Smooth muscle cell (in vitro differentiated cells): ENCODE measurements at regions not wholly inside any gene's neighbourhood (a gene's known extent, or its start where the extent isn't known, plus 50 kb on each side); places are given as distances from the start of the nearest gene placed in this dataset.

Experiments
- DNase-seq: peaks from one replicate; lab custom pipeline; 2025; ENCODE audit not compliant: unreplicated experiment; lab: John Stamatoyannopoulos, UW
- H2AFZ ChIP-seq: fragments of 200-600 bp; sonication (generic); 2 replicates; pipeline ENCODE4 v1.6.0; 2016; ENCODE audit warnings: antibody characterized with exemption, low read depth, mild to moderate bottlenecking
- H3F3A ChIP-seq: fragments of 200-600 bp; sonication (generic); 2 replicates; pipeline ENCODE4 v1.6.0; 2017; ENCODE audit warnings: antibody characterized with exemption, low read depth
- H3K27ac ChIP-seq: fragments of 200-600 bp; sonication (generic); 2 replicates; pipeline ENCODE4 v1.5.1; 2016; ENCODE audit warnings: low read depth, mild to moderate bottlenecking
- H3K27me3 ChIP-seq: fragments of 200-600 bp; sonication (generic); 2 replicates; pipeline ENCODE4 v1.6.1; 2016; ENCODE audit warnings: low read depth, mild to moderate bottlenecking
- H3K36me3 ChIP-seq: fragments of 200-600 bp; sonication (generic); 2 replicates; pipeline ENCODE4 v1.5.1; 2016; ENCODE audit warnings: low read depth
- H3K4me1 ChIP-seq: fragments of 200-600 bp; sonication (generic); 2 replicates; pipeline ENCODE4 v1.5.1; 2016; ENCODE audit warnings: low read depth
- H3K4me2 ChIP-seq: fragments of 200-600 bp; sonication (generic); 2 replicates; pipeline ENCODE4 v1.6.0; 2016; ENCODE audit warnings: mild to moderate bottlenecking
- H3K4me3 ChIP-seq: fragments of 200-600 bp; sonication (generic); 2 replicates; pipeline ENCODE4 v1.5.1; 2016; ENCODE audit warnings: mild to moderate bottlenecking
- H3K79me2 ChIP-seq: fragments of 200-600 bp; sonication (generic); 2 replicates; pipeline ENCODE4 v1.6.0; 2016; ENCODE audit warnings: low read depth, mild to moderate bottlenecking
- H3K9ac ChIP-seq: fragments of 200-600 bp; sonication (generic); 2 replicates; pipeline ENCODE4 v1.6.0; 2016; ENCODE audit warnings: low read depth
- H3K9me3 ChIP-seq: fragments of 200-600 bp; sonication (generic); replicated peaks from 2 replicates; pipeline ENCODE4 v1.5.1; 2016; ENCODE audit warnings: low read depth
- H4K20me1 ChIP-seq: fragments of 200-600 bp; sonication (generic); 2 replicates; pipeline ENCODE4 v1.6.0; 2016; ENCODE audit warnings: low read depth
- WGBS: methylation state at CpG from one replicate; pipeline ENCODE4 v1.1.7; 2016; ENCODE audit warnings: low lambda C conversion rate; 5-methylcytosine and 5-hydroxymethylcytosine counted together
- TF ChIP-seq, protein P1 (sequence below): fragments of 200-600 bp; sonication (generic); IDR thresholded peaks from 2 replicates; pipeline ENCODE4 v1.5.1; 2017; ENCODE audit warnings: borderline replicate concordance, mild to moderate bottlenecking, antibody characterized with exemption; ENCODE audit not compliant: insufficient read depth, poor library complexity, severe bottlenecking

DNA sequence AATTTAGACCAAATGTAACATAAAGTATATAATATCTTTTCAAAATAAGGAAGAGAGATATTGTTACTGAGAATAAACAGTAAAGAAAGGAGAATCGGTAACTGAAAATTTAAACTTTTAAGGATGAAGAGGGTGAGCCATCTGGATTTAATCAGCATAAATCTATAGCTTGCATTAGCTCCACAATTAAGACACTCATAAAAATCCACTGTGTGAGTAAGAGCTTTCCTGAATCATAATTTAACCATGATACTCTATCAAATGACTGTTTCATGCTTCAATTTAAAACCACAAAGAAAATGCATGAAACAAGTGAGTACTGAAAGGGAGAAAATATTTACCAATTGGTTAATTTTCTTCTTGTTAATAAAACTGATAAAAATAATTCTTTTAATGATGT lies 951.5 kb upstream of the SLIT2 start:
- H3K9me3 ChIP-seq = no peaks in the 10 kb centered on the region
- H3K9ac ChIP-seq = no peak overlapping the region
- WGBS = 44% methylated on average over 1 of the region's 1 CpG
- no peaks in the 10 kb centered on the region for H3K36me3 ChIP-seq
- no peaks in the 10 kb centered on the region for H3K79me2 ChIP-seq
- H3K27ac ChIP-seq = peak overlapping the region; percentile 13
- TF ChIP-seq, protein P1, sequence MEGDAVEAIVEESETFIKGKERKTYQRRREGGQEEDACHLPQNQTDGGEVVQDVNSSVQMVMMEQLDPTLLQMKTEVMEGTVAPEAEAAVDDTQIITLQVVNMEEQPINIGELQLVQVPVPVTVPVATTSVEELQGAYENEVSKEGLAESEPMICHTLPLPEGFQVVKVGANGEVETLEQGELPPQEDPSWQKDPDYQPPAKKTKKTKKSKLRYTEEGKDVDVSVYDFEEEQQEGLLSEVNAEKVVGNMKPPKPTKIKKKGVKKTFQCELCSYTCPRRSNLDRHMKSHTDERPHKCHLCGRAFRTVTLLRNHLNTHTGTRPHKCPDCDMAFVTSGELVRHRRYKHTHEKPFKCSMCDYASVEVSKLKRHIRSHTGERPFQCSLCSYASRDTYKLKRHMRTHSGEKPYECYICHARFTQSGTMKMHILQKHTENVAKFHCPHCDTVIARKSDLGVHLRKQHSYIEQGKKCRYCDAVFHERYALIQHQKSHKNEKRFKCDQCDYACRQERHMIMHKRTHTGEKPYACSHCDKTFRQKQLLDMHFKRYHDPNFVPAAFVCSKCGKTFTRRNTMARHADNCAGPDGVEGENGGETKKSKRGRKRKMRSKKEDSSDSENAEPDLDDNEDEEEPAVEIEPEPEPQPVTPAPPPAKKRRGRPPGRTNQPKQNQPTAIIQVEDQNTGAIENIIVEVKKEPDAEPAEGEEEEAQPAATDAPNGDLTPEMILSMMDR = no peak
- no peak for DNase-seq
- no peaks in the 10 kb centered on the region for H4K20me1 ChIP-seq
- H3F3A ChIP-seq = no peaks in the 10 kb centered on the region
- no peaks in the 10 kb centered on the region for H3K4me1 ChIP-seq
- H3K27me3 ChIP-seq = no peaks in the 10 kb centered on the region
- H3K4me2 ChIP-seq = peak overlapping the region; percentile 13
- H3K4me3 ChIP-seq = no peak overlapping the region
- H2AFZ ChIP-seq = no peak overlapping the region

- TF ChIP-seq, protein P1 = no peak
- no peaks in the 10 kb centered on the region for H4K20me1 ChIP-seq
- no peak for DNase-seq
- H3K79me2 ChIP-seq = no peaks in the 10 kb centered on the region
- H3K4me1 ChIP-seq = no peaks in the 10 kb centered on the region
- H3K27ac ChIP-seq = peak overlapping the region; percentile 4
- H3K9me3 ChIP-seq = no peaks in the 10 kb centered on the region
- H3K9ac ChIP-seq = no peak overlapping the region
- no peaks in the 10 kb centered on the region for H3K27me3 ChIP-seq
- H3F3A ChIP-seq = no peaks in the 10 kb centered on the region
- no peaks in the 10 kb centered on the region for H3K36me3 ChIP-seq
- H3K4me2 ChIP-seq = peak overlapping the region; percentile 13
- no peak overlapping the region for H2AFZ ChIP-seq
- 22% methylated on average over 3 of the region's 3 CpGs for WGBS
- H3K4me3 ChIP-seq = no peak overlapping the region
Observed at GRCh38 chr4:19298998-19299397, 952.7 kb upstream of the SLIT2 start.

- Histone ChIP-seq H3K27me3 (no peaks in the 10 kb centered on the region), H3K4me3 (no peak overlapping the region), H3K4me1 (no peaks in the 10 kb centered on the region), H3K27ac (no peak overlapping the region), H4K20me1 (no peaks in the 10 kb centered on the region), H3K4me2 (no peak overlapping the region), H3K36me3 (peaks cover 5% of the 10 kb centered on the region), H3F3A (no peaks in the 10 kb centered on the region), H3K9me3 (no peaks in the 10 kb centered on the region), H3K79me2 (no peaks in the 10 kb centered on the region), H2AFZ (no peak overlapping the region), H3K9ac (no peak overlapping the region)
- TF ChIP-seq, protein P1 = no peak
- 91% methylated on average over 1 of the region's 1 CpG for WGBS
- no peak for DNase-seq
Observed at GRCh38 chr4:19293781-19294180, 957.9 kb upstream of the SLIT2 start.

- Histone ChIP-seq H3K27me3 (no peaks in the 10 kb centered on the region), H4K20me1 (no peaks in the 10 kb centered on the region), H3K4me2 (no peak overlapping the region), H3K9me3 (no peaks in the 10 kb centered on the region), H2AFZ (no peak overlapping the region), H3K27ac (no peak overlapping the region), H3K9ac (no peak overlapping the region), H3K79me2 (no peaks in the 10 kb centered on the region), H3K36me3 (peaks cover 5% of the 10 kb centered on the region), H3K4me3 (no peak overlapping the region), H3F3A (no peaks in the 10 kb centered on the region), H3K4me1 (no peaks in the 10 kb centered on the region)
- WGBS = 100% methylated on average over 1 of the region's 1 CpG
- no peak for DNase-seq
- TF ChIP-seq, protein P1 = no peak
Observed at GRCh38 chr4:19293080-19293479, 958.6 kb upstream of the SLIT2 start.
